HEK293T (cell line): ENCODE measurements at regions not wholly inside any gene's neighbourhood (a gene's known extent, or its start where the extent isn't known, plus 50 kb on each side); places are given as distances from the start of the nearest gene placed in this dataset.

Source experiments
- CTCF ChIA-PET: fragments of 350-600 bp; formaldehyde crosslinking; extraction: SDS; loops from one replicate; lab custom pipeline; 2021; ENCODE audit warnings: antibody characterized with exemption, inconsistent platforms; lab: Yijun Ruan, JAX
- POLR2A ChIA-PET: fragments of 350-600 bp; formaldehyde crosslinking; extraction: SDS; loops from one replicate; lab custom pipeline; 2020; ENCODE audit warnings: antibody characterized with exemption, inconsistent platforms; lab: Yijun Ruan, JAX
- DNase-seq: peaks from one replicate; pipeline ENCODE4 v3.0.0; 2012; ENCODE audit warnings: mixed read lengths; ENCODE audit errors: extremely low spot score
- ARNT ChIP-seq: fragments of 450-650 bp; IDR thresholded peaks from 2 replicates; pipeline ENCODE4 v1.6.1; 2017; ENCODE audit warnings: mild to moderate bottlenecking
- BHLHE40 ChIP-seq: fragments of 450-650 bp; IDR thresholded peaks from 2 replicates; pipeline ENCODE4 v1.6.1; 2016; ENCODE audit warnings: mild to moderate bottlenecking, moderate library complexity, borderline replicate concordance
- CTBP1 ChIP-seq: fragments of 450-650 bp; IDR thresholded peaks from 2 replicates; pipeline ENCODE4 v1.6.1; 2016; ENCODE audit warnings: borderline replicate concordance
- ELF4 ChIP-seq: fragments of 450-650 bp; IDR thresholded peaks from 2 replicates; pipeline ENCODE4 v1.6.1; 2017; ENCODE audit warnings: antibody characterized with exemption
- FOXA1 ChIP-seq: fragments of 450-650 bp; IDR thresholded peaks from 2 replicates; pipeline ENCODE4 v1.6.1; 2016; ENCODE audit warnings: mild to moderate bottlenecking
- FOXK2 ChIP-seq: fragments of 450-650 bp; IDR thresholded peaks from 2 replicates; pipeline ENCODE4 v1.6.1; 2016; ENCODE audit warnings: mild to moderate bottlenecking
- FOXM1 ChIP-seq: fragments of 450-650 bp; IDR thresholded peaks from 2 replicates; pipeline ENCODE4 v1.6.1; 2017; ENCODE audit warnings: mild to moderate bottlenecking, borderline replicate concordance
- HDGF ChIP-seq: fragments of 450-650 bp; IDR thresholded peaks from 2 replicates; pipeline ENCODE4 v1.6.1; 2017; ENCODE audit warnings: antibody characterized with exemption, borderline replicate concordance
- L3MBTL2 ChIP-seq: fragments of 450-650 bp; conservative IDR thresholded peaks from 2 replicates; pipeline ENCODE4 v1.6.1; 2016; ENCODE audit warnings: mild to moderate bottlenecking
- LEF1 ChIP-seq: fragments of 450-650 bp; IDR thresholded peaks from 2 replicates; pipeline ENCODE4 v1.6.1; 2017; ENCODE audit warnings: mild to moderate bottlenecking, borderline replicate concordance
- NFRKB ChIP-seq: fragments of 450-650 bp; IDR thresholded peaks from 2 replicates; pipeline ENCODE4 v1.6.1; 2016; ENCODE audit warnings: mild to moderate bottlenecking, moderate library complexity
- SP1 ChIP-seq: fragments of 450-650 bp; IDR thresholded peaks from 2 replicates; pipeline ENCODE4 v1.6.1; 2017
- SUZ12 ChIP-seq: fragments of 450-650 bp; IDR thresholded peaks from 2 replicates; pipeline ENCODE4 v1.6.1; 2016; ENCODE audit warnings: mild to moderate bottlenecking
- TARDBP ChIP-seq: fragments of 450-650 bp; IDR thresholded peaks from 2 replicates; pipeline ENCODE4 v1.6.1; 2016
- ZNF384 ChIP-seq: fragments of 450-650 bp; IDR thresholded peaks from 2 replicates; pipeline ENCODE4 v1.6.1; 2016
- TF ChIP-seq, protein P1 (sequence below): fragments of 450-650 bp; IDR thresholded peaks from 2 replicates; pipeline ENCODE4 v1.6.1; 2016

DNA sequence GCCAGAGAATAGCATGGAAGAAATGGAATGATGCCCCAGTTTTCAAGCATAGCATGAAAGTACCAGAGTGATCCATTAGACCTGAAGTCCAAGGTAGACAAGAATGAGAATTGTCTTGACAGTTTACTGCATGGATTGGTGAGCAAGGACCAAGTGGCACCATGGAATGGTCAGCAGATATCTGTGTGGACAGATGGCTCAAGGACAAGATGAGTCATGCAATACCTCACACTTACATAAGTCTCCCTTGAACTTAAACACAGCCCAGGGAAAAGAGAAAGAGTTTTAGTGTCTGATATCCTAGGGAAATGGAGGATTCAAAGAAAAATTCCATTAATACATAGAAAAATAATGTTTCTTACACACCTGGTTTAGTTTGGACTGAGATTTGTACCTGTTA lies 195.2 kb downstream of the MRPL39 start:
- no peak for DNase-seq
- POLR2A ChIA-PET: no interaction called here
- TF ChIP-seq NFRKB (no peak), HDGF (no peak), FOXK2 (no peak), ZNF384 (no peak), TARDBP (no peak), SUZ12 (no peak), FOXA1 (no peak), ARNT (no peak), FOXM1 (no peak), LEF1 (no peak), CTBP1 (no peak), ELF4 (no peak), BHLHE40 (no peak), SP1 (no peak), L3MBTL2 (no peak)
- TF ChIP-seq, protein P1, sequence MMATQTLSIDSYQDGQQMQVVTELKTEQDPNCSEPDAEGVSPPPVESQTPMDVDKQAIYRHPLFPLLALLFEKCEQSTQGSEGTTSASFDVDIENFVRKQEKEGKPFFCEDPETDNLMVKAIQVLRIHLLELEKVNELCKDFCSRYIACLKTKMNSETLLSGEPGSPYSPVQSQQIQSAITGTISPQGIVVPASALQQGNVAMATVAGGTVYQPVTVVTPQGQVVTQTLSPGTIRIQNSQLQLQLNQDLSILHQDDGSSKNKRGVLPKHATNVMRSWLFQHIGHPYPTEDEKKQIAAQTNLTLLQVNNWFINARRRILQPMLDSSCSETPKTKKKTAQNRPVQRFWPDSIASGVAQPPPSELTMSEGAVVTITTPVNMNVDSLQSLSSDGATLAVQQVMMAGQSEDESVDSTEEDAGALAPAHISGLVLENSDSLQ: no peak
- CTCF ChIA-PET: no interaction called here

DNA sequence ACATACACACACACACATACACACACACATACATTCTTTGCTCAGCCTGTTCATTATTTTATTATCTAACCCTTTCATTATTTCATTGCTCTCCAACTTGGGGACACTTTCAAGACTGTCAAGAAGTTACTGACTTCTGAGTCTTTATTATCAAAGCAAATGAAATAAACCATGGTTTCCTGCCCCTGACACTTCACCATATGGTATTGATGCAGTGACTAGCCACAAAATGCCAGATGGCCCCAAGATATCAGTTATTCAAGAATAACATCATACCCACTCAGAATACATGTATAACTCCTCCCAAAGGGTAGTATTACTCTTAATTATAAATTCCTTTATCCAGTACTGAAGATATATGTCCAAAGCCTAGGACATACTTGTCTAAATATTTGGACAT lies 197.3 kb downstream of the MRPL39 start:
- TF ChIP-seq TARDBP: no peak
- TF ChIP-seq, protein P1: no peak
- no peak for TF ChIP-seq SP1
- TF ChIP-seq FOXK2: no peak
- no peak for TF ChIP-seq LEF1
- no peak for TF ChIP-seq BHLHE40
- TF ChIP-seq L3MBTL2: no peak
- TF ChIP-seq SUZ12: no peak
- no peak for TF ChIP-seq ARNT
- ChIA-PET CTCF (no interaction called here), POLR2A (no interaction called here)
- no peak for DNase-seq

DNA sequence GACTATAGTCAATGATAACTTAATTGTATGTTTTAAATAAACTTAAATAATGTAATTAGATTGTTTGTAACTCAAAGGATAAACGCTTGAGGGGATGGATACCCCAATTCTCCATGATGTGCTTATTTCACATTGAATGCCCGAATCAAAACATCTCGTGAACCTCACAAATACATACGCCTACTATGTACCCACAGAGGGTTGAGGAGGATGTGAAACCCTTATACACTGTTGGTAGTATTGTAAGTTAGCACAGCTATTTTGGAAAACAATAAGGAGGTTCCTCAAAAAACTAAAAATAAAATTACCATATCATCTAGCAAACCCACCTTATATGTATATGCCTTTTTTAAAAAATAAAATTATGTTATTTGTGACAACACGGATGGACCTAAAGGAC lies 198.6 kb downstream of the MRPL39 start:
- CTCF ChIA-PET: no interaction called here
- DNase-seq: no peak
- POLR2A ChIA-PET: no interaction called here
- no peak for TF ChIP-seq FOXM1
- no peak for TF ChIP-seq ARNT
- no peak for TF ChIP-seq SUZ12
- TF ChIP-seq, protein P1: no peak
- TF ChIP-seq L3MBTL2: no peak
- no peak for TF ChIP-seq NFRKB
- TF ChIP-seq ELF4: no peak
- TF ChIP-seq BHLHE40: no peak
- TF ChIP-seq FOXK2: no peak
- TF ChIP-seq FOXA1: no peak
- TF ChIP-seq SP1: no peak
- TF ChIP-seq TARDBP: no peak
- TF ChIP-seq HDGF: no peak

DNA sequence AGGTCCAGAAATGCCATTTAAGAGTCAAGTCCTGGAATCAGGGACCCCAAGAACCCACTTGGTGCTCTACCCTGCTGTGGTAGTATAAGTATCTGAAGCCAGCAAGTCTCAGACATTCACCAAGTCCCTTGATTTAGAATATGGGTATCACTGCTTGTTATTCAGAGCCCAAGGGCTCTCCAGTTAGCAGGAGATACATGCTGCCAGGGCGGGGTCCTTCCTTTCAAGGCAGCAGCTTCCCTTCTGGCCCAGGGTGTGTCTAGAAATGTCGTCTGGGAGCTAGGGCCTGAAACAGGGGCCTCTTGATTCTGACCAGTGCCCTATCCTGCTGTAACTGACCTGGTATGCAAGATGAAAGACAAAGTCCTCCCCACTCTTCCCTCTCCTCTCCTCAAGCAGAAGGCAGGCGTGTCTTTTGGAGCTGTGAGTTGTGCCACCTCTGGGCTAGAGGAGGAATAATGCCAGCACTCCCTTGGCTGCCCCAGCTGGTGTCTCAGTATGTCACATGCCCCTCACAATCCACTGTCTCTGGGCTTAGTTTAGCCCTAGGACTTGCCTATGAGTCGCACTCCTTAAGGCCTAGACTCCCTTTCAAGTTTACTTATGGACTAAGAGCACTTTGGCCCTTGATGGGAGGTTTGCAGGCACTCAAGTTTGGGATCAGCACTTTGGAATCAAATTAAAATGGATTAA lies 200.2 kb downstream of the MRPL39 start:
- no peak for DNase-seq
- no peak for TF ChIP-seq ARNT
- no peak for TF ChIP-seq SP1
- POLR2A ChIA-PET: no interaction called here
- CTCF ChIA-PET: no interaction called here

DNA sequence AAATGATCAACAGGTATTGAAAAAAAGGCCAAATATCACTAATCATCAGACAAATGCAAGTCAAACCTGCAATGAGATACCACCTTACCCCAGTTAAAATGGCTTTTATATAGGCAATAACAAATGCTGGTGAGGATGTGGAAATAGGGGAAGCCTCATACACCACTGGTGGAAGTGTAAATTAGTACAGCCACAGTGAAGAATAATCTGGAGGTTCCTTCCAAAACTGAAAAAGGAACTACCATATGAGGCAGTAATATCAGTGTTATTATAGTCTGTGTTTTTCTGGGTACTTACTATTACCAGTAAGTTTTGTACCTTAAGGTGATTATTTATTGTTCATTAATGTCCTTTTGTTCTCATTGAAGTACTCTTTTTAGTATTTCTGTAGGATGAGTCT lies 201.3 kb downstream of the MRPL39 start:
- no peak for TF ChIP-seq ARNT
- TF ChIP-seq TARDBP: no peak
- DNase-seq: no peak
- ChIA-PET CTCF (no interaction called here), POLR2A (no interaction called here)

DNA sequence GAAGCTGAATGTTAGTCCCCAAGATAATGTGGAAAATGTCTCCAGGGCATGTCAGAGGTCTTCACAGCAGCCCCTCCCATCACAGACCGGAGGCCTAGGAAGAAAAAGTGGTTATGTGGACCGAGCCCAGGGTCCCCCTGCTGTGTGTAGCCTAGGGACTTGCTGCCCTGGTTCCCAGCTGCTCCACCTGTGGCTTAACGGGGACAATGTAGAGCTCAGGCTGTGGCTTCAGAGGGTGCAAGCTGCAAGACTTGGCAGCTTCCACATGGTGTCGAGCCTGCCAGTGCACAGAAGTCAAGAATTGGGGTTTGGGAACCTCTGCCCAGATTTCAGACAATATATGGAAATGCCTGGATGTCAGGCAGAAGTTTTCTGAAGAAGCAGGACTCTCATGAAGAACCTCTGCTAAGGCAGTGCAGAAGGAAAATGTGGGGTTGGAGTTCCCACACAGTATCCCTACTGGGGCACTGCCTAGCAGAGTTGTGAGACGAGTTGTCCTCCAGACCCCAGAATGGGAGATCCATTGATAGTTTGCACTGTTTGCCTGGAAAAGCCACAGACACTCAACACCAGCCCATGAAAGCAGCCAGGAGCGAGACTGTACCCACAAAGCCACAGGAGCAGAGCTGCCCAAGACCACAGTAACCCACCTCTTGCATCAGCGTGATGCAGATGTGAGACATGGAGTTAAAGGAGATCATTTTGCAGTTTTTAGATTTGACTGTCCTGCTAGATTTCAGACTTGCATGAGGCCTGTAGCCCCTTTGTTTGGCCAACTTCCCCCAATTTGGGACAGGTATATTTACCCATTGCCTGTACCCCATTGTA lies 204.9 kb downstream of the MRPL39 start:
- ChIA-PET POLR2A (no interaction called here), CTCF (no interaction called here)
- TF ChIP-seq L3MBTL2: no peak
- no peak for TF ChIP-seq SUZ12
- no peak for TF ChIP-seq CTBP1
- DNase-seq: no peak

DNA sequence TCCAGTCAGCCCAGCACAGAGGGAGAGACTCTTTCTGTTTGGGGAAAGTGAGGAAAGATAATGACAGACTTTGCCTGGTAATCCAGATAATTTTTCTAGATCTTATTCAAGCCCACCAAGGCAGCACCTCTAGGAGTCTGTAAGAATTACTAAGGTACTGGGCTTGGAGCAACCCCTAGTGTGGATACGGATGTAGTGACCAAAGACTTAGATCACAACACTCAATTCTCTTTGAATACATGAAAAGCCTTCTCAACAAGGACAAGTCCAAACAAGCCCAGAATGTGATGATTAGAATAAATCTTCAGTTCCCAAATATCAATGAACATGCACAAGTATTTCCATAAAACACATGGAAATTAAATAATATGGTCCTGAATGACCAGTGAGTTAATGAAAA lies 206.9 kb downstream of the MRPL39 start:
- CTCF ChIA-PET: interaction anchor here (1.0 kb wide), 1 partner anchor 14 kb away, joined by 3 read pairs; no protein-coding TSS in a partner anchor
- TF ChIP-seq LEF1 (no peak), ZNF384 (no peak), NFRKB (no peak), ARNT (no peak), SP1 (no peak), SUZ12 (no peak), ELF4 (no peak), HDGF (no peak), BHLHE40 (no peak), FOXA1 (no peak), FOXM1 (no peak), CTBP1 (no peak), L3MBTL2 (no peak), FOXK2 (no peak), TARDBP (no peak)
- TF ChIP-seq, protein P1: no peak
- POLR2A ChIA-PET: no interaction called here
- no peak for DNase-seq
